Fibroblast of lung (primary cell): ENCODE measurements at regions not wholly inside any gene's neighbourhood (a gene's known extent, or its start where the extent isn't known, plus 50 kb on each side); places are given as distances from the start of the nearest gene placed in this dataset.

Experiments used
- EZH2 ChIP-seq: IDR thresholded peaks from 2 replicates; pipeline ENCODE4 v1.5.1; 2012; ENCODE audit warnings: low read length, control low read depth, mild to moderate bottlenecking; ENCODE audit errors: missing control alignments
- TF ChIP-seq, protein P1 (sequence below), 2 donors: IDR thresholded peaks in 1 of 2; conservative IDR thresholded peaks in 1 of 2; 1 replicate in 1 of 2; 2 replicates in 1 of 2; pipeline ENCODE4 v1.5.1; 2011 to 2012; ENCODE audit warnings: low read length in 2 of 2, control low read depth in 1 of 2, inconsistent platforms in 1 of 2, low read depth in 1 of 2, mild to moderate bottlenecking in 1 of 2

DNA sequence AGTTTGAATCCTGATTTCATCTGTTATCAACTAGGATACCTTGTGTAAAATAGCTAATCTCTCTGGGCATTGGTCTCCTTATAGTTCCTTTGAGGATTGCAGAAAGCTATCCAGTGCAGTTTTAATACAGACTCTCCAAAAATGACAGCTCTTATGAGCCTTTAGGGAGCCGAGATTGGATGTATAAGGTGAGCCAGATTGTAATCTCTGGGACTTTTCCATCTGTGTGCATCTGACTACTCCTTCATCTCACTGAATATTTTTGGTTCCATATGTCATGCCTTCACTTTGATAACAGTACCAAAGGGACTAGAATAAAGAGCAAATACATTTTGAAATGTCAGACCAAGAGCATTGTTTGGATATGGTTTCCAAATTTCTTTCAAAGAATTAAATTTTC is 367.2 kb downstream of the TMEM232 start:
- no peak for TF ChIP-seq EZH2
- TF ChIP-seq, protein P1, sequence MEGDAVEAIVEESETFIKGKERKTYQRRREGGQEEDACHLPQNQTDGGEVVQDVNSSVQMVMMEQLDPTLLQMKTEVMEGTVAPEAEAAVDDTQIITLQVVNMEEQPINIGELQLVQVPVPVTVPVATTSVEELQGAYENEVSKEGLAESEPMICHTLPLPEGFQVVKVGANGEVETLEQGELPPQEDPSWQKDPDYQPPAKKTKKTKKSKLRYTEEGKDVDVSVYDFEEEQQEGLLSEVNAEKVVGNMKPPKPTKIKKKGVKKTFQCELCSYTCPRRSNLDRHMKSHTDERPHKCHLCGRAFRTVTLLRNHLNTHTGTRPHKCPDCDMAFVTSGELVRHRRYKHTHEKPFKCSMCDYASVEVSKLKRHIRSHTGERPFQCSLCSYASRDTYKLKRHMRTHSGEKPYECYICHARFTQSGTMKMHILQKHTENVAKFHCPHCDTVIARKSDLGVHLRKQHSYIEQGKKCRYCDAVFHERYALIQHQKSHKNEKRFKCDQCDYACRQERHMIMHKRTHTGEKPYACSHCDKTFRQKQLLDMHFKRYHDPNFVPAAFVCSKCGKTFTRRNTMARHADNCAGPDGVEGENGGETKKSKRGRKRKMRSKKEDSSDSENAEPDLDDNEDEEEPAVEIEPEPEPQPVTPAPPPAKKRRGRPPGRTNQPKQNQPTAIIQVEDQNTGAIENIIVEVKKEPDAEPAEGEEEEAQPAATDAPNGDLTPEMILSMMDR (conservative IDR thresholded peaks at IDR 0.05 in 1 of 2, IDR thresholded peaks at IDR 0.05 in 1 of 2; ENCODE audit: low read depth in 1 of 2, low read length in 2 of 2), result no peak
